SK-N-SH (cell line): ENCODE measurements at regions not wholly inside any gene's neighbourhood (a gene's known extent, or its start where the extent isn't known, plus 50 kb on each side); places are given as distances from the start of the nearest gene placed in this dataset.

Experiments
- ELF1 ChIP-seq: IDR thresholded peaks from 2 replicates; pipeline ENCODE4 v1.4.0; 2012
- EZH2phosphoT487 ChIP-seq: fragments of 200-600 bp; sonication (generic); IDR thresholded peaks from 2 replicates; pipeline ENCODE4 v1.6.1; 2017; ENCODE audit warnings: low read depth, mixed run types, mild to moderate bottlenecking, antibody characterized with exemption, moderate library complexity, borderline replicate concordance
- FOSL2 ChIP-seq: IDR thresholded peaks from 2 replicates; pipeline ENCODE4 v1.4.0; 2012; ENCODE audit warnings: low read depth, mild to moderate bottlenecking, moderate library complexity, borderline replicate concordance
- JUND ChIP-seq: IDR thresholded peaks from 2 replicates; pipeline ENCODE4 v1.4.0; 2012
- MEF2A ChIP-seq: IDR thresholded peaks from 2 replicates; pipeline ENCODE4 v1.4.0; 2012; ENCODE audit warnings: low read depth, borderline replicate concordance
- MXI1 ChIP-seq: IDR thresholded peaks from 2 replicates; pipeline ENCODE4 v1.6.1; 2012; ENCODE audit warnings: mild to moderate bottlenecking, low read depth, low read length, improper control_type of control experiment
- NRF1 ChIP-seq: IDR thresholded peaks from 2 replicates; pipeline ENCODE4 v1.6.1; 2012; ENCODE audit warnings: low read depth, mild to moderate bottlenecking, low read length
- POLR2AphosphoS5 ChIP-seq: IDR thresholded peaks from 2 replicates; pipeline ENCODE4 v1.6.1; 2012; ENCODE audit warnings: low read depth, low read length
- TAF1 ChIP-seq: IDR thresholded peaks from 2 replicates; pipeline ENCODE4 v1.6.1; 2012; ENCODE audit warnings: low read depth, mild to moderate bottlenecking, low read length, moderate library complexity, borderline replicate concordance
- YY1 ChIP-seq: IDR thresholded peaks from 2 replicates; pipeline ENCODE4 v1.4.0; 2012; ENCODE audit warnings: low read depth, mild to moderate bottlenecking
- TF ChIP-seq, protein P1 (sequence below): fragments of 200-600 bp; sonication (generic); IDR thresholded peaks from 2 replicates; pipeline ENCODE4 v1.6.1; 2017; ENCODE audit warnings: antibody characterized with exemption, mild to moderate bottlenecking, moderate library complexity
- TF ChIP-seq, protein P2 (sequence below): IDR thresholded peaks from 2 replicates; pipeline ENCODE4; 2012

DNA sequence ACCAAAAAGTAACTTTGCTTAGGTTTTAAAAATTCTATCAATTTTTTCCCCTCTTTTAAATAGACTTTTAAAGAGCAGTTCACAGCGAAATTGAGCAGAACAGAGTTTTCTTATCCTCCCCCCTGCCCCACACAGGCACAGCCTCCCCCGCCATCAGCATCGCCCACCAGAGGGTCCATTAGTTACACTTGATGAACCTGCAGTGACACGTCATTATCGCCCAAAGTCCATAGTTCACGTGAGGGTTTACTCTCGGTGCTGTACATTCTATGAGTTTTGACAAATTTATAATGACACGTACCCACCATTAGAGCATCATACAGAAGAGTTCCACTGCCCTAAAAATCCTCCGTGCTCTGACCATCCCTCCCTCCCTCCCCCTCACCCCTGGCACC lies 58.4 kb downstream of the FZD10 start:
- TF ChIP-seq JUND, result no peak
- TF ChIP-seq TAF1, result no peak
- TF ChIP-seq YY1, result no peak
- TF ChIP-seq, protein P1, sequence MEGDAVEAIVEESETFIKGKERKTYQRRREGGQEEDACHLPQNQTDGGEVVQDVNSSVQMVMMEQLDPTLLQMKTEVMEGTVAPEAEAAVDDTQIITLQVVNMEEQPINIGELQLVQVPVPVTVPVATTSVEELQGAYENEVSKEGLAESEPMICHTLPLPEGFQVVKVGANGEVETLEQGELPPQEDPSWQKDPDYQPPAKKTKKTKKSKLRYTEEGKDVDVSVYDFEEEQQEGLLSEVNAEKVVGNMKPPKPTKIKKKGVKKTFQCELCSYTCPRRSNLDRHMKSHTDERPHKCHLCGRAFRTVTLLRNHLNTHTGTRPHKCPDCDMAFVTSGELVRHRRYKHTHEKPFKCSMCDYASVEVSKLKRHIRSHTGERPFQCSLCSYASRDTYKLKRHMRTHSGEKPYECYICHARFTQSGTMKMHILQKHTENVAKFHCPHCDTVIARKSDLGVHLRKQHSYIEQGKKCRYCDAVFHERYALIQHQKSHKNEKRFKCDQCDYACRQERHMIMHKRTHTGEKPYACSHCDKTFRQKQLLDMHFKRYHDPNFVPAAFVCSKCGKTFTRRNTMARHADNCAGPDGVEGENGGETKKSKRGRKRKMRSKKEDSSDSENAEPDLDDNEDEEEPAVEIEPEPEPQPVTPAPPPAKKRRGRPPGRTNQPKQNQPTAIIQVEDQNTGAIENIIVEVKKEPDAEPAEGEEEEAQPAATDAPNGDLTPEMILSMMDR, result no peak
- no peak for TF ChIP-seq NRF1
- TF ChIP-seq, protein P2, sequence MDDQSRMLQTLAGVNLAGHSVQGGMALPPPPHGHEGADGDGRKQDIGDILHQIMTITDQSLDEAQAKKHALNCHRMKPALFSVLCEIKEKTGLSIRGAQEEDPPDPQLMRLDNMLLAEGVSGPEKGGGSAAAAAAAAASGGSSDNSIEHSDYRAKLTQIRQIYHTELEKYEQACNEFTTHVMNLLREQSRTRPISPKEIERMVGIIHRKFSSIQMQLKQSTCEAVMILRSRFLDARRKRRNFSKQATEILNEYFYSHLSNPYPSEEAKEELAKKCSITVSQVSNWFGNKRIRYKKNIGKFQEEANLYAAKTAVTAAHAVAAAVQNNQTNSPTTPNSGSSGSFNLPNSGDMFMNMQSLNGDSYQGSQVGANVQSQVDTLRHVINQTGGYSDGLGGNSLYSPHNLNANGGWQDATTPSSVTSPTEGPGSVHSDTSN, result no peak
- no peak for TF ChIP-seq FOSL2
- no peak for TF ChIP-seq MXI1
- TF ChIP-seq MEF2A, result no peak
- TF ChIP-seq POLR2AphosphoS5, result no peak
- no peak for TF ChIP-seq EZH2phosphoT487
- TF ChIP-seq ELF1, result no peak
